HCT116 (cell line): ENCODE measurements at regions not wholly inside any gene's neighbourhood (a gene's known extent, or its start where the extent isn't known, plus 50 kb on each side); places are given as distances from the start of the nearest gene placed in this dataset.

Experiments used
- ATF3 ChIP-seq: IDR thresholded peaks from 2 replicates; pipeline ENCODE4 v1.6.1; 2012
- CEBPB ChIP-seq: IDR thresholded peaks from 2 replicates; pipeline ENCODE4 v1.6.1; 2012; ENCODE audit warnings: low read depth
- CTCF ChIP-seq, 3 experiments: fragments of 200-600 bp in 1 of 3; sonication (generic) in 1 of 3; IDR thresholded peaks in 2 of 3; conservative IDR thresholded peaks in 1 of 3; 2 replicates each; pipeline ENCODE4 v1.5.1; 2012 to 2017; ENCODE audit warnings: low read depth in 2 of 3, low read length in 2 of 3, antibody characterized with exemption in 1 of 3, borderline replicate concordance in 1 of 3, control low read depth in 1 of 3, mild to moderate bottlenecking in 1 of 3, mixed read lengths in 1 of 3, mixed run types in 1 of 3, moderate library complexity in 1 of 3; ENCODE audit not compliant: insufficient read depth in 1 of 3
- EZH2 ChIP-seq: fragments of 200-600 bp; sonication (generic); IDR thresholded peaks from 2 replicates; pipeline ENCODE4 v1.6.1; 2017; ENCODE audit warnings: antibody characterized with exemption, mixed run types
- EZH2phosphoT487 ChIP-seq: fragments of 200-600 bp; IDR thresholded peaks from 2 replicates; pipeline ENCODE4 v1.6.1; 2018; ENCODE audit warnings: antibody characterized with exemption, borderline replicate concordance
- JUND ChIP-seq: IDR thresholded peaks from 2 replicates; pipeline ENCODE4 v1.6.1; 2012
- POLR2A ChIP-seq: IDR thresholded peaks from 2 replicates; pipeline ENCODE4 v1.7.0; 2011; ENCODE audit warnings: borderline replicate concordance; ENCODE audit not compliant: insufficient read depth, insufficient read length; ENCODE audit errors: extremely low read depth
- POLR2AphosphoS5 ChIP-seq: IDR thresholded peaks from 2 replicates; pipeline ENCODE4 v1.6.1; 2011; ENCODE audit warnings: mild to moderate bottlenecking, low read depth, low read length, moderate library complexity
- SIN3A ChIP-seq: IDR thresholded peaks from 2 replicates; pipeline ENCODE4 v1.6.1; 2012; ENCODE audit warnings: low read depth

GRCh38 chr2:64722291-64723044 is 68.8 kb upstream of the SERTAD2 start:
- TF ChIP-seq POLR2AphosphoS5 = no peak
- no peak for TF ChIP-seq POLR2A
- no peak for TF ChIP-seq CEBPB
- TF ChIP-seq EZH2 = no peak
- TF ChIP-seq JUND = no peak
- TF ChIP-seq ATF3 = no peak
- TF ChIP-seq CTCF (IDR thresholded peaks at IDR 0.05 in 2 of 3, conservative IDR thresholded peaks at IDR 0.05 in 1 of 3; ENCODE audit: borderline replicate concordance in 1 of 3, insufficient read depth in 1 of 3, low read depth in 2 of 3, low read length in 2 of 3) = no peak
- no peak for TF ChIP-seq SIN3A
- no peak for TF ChIP-seq EZH2phosphoT487
